Stromal cell of bone marrow (primary cell): ENCODE measurements at regions not wholly inside any gene's neighbourhood (a gene's known extent, or its start where the extent isn't known, plus 50 kb on each side); places are given as distances from the start of the nearest gene placed in this dataset.
A peak's percentile ranks its signal among the peaks of the same experiment; 100 is the strongest.
"Not testable (repeated sequence)": the region's sequence is repeated elsewhere in the genome, so short reads cannot be mapped to it uniquely, and the experiment has no call there.

Source experiments
- DNase-seq: peaks from one replicate; pipeline ENCODE4 v3.0.0-alpha.2; 2012; ENCODE audit warnings: low read depth

- no peak for DNase-seq
These were observed 124.7 kb upstream of the VLDLR start for GRCh38 chr9:2496934-2497333.

GRCh38 chr9:2497666-2498400 lies 123.8 kb upstream of the VLDLR start:
- no peak for DNase-seq

GRCh38 chr9:2502210-2502609 lies 119.4 kb upstream of the VLDLR start:
- DNase-seq: no peak

DNA sequence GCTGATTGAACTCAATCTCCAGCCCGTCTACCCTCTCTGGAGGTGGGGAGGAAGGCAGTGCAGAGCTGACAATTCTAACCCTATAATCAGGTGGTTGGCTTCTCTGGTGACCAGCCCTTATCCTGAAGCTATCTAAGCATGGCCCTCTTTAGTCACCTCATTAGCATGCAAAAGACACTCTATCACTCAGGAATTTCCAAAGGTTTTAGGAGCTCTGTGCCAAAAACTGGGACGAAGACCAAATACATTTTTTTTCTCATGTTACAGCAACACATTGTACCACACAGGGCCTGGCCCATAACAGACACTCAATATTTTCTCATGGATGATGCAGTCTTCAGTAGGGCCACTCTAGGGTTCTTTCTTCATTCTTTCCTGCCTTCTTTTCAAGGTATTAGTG lies 118.8 kb upstream of the VLDLR start:
- no peak for DNase-seq

GRCh38 chr9:2506321-2506720 lies 115.3 kb upstream of the VLDLR start:
- no peak for DNase-seq

DNA sequence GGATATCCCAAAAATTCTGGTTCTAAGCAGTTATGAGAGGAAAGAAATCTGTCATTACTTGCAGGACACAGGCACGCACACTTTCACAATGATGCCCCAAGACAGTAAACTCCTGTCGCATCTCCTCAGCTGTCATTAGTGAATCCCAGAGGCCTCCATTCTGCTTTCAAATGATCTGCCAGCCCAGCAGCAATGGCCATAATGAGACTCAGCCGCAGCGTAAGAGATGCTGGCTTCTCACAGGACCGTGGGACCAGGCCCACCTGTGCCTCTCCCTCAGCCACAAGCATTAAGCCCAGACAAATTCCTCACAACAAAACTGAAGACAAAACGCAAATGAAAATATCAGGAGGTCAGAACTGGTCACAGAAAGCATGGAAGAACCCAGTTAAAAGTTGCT lies 98.0 kb upstream of the VLDLR start:
- DNase-seq: no peak

DNA sequence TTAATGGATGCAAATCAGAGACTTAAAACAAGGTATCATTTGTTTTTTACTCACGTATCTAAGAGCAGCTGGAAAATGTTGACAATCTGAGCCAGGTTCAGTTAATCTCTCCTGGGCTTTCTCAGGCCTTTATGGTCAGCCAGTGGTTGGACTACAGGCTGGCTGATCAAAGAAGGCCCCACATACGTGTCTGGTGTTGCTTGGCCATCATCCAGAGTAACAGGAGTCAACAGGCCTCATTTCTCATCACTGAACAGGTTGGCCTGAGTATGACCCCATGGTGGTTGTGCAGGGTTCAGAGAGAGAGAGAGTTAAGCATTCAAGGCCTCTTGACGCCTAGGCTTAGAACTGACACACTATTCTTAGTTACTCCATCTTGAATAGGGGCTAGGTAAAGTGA lies 97.0 kb upstream of the VLDLR start:
- no peak for DNase-seq

GRCh38 chr9:2525147-2525546 lies 96.4 kb upstream of the VLDLR start:
- no peak for DNase-seq

- peak; percentile 17 for DNase-seq
These were observed 95.3 kb upstream of the VLDLR start for GRCh38 chr9:2526071-2526828.

DNA sequence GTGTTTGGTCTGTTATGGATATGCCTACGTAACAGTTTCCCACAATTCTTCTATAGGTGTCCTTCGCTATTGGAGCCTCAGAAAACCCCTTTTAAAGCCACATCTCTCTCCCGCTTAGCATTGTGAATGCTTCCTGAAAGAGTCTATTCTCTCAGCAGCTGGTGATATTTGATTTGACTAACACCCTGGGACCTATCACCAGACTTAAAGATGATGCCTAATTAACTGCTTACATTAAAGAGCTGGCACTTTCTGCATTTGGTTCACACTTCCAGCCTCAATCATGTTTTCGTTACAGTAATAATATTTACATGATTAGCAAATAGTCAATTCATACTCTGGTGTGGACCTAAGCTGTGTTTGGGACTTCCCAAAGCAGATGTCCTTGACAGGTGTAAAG lies 90.1 kb upstream of the VLDLR start:
- no peak for DNase-seq

DNA sequence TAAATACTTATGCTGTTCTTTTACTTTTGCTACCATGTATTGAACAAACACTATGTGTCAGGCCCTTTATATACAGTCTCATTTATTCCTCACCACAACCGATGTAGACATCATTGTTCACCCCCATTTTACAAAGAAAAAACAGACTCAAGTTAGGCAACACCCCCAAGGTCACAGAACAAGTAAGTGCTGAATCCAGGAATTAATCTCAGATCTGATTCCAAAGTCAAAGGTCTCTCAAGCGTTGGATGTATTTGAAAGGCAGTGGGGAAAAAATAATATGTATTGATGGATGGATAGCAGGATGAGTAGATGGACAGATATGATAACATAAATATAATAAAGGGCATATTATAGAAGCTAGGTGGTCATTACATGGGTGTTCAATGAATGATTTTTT lies 85.1 kb upstream of the VLDLR start:
- DNase-seq: no peak

- DNase-seq: no peak
These were observed 75.6 kb upstream of the VLDLR start for GRCh38 chr9:2545881-2546490.

DNA sequence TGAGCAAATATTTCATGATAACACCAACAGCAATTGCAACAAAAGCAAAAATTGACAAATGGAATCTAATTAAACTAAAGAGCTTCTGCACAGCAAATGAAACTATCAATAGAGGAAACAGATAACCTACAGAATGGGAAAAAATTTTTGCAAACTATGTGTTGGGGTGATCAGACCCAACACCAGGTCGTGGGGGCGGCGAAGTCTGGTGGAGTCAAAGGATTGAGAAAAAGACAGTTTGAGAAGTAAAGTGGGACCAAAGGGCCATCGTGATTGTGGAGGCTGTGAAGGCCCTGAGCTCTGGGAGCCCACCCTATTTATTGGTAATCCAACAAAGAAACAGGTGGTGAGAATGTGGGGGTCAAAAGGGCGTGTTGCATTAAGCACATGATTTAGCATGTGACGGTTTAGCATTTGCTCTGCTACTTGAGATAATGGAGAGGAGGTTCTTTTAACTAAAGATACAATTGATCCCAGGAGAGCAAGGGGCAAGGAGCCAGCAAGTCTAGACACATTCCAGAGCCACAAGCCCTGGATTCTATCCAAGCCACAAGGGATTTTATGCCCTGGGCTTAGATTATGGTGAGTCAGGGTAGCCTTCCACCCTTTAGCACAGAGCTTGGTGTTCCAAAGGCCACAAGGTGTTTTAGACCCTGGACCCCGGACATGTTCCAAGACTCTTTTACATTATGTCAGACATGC lies 65.5 kb upstream of the VLDLR start:
- DNase-seq: not testable (repeated sequence)

GRCh38 chr9:2557693-2558092 lies 63.9 kb upstream of the VLDLR start:
- no peak for DNase-seq

DNA sequence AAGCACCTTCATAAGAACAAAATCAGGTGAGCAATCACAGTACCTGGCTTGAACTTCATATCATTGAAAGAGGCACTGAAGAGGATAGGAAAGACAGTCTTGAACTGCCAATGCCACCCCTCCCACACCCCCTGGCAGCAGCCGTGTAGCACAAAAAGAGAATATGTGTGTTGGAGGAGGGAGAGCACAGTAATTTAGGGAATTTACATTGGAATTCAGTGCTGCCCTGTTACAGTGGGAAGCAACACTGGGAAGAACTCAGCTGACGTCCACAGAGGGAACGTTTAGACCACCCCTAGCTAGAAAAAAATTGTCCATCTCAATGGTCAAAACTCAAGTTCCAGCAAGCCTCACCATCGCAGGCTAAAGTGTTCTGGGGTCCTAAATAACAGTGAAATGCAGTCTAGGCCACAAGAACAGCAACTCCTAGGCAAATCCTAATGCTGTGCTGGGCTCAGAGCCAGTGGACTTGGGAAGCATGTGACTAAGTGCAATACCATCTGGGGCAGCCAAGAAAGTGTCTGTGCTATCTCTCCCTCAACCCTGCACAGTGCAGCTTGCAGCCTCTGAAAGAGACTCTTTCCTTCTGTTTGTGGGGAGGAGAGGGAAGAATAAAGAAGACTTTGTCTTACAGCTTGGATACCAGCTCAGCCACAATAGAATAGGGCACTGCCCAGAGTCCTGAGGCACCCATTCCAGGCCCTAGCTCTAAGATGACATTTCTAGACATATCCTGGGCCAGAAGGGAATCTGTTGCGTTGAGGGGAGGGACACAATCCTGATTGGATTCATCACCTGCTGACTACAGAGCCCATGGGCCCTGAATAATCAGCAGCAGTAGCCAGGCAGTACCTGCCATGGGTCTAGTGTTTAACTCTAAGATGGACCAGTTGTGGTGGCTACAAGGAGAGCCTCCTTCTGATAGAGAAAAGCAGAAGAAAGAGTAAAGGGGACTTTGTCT lies 62.1 kb upstream of the VLDLR start:
- DNase-seq: peak; percentile 88

DNA sequence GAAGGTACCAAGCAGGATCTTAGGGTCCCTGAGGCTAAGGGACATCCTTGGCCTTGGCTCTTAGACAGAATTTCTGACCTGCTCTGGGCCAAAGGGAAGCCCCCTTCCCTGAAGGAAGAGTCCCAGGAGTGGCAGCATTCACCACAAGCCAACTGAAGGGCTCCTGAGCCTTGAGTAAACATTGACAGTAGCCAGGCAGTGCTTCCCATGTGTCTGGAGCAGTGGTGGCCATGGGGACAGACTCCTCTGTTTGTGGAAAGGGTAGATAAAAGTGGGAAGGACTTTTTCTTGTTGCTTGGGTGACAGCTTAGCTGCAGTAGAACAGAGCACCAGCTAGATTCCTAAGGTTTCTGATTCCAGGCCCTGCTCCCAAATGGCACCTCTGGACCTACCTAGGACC lies 61.4 kb upstream of the VLDLR start:
- no peak for DNase-seq

GRCh38 chr9:2565676-2566340 lies 55.8 kb upstream of the VLDLR start:
- DNase-seq: no peak

DNA sequence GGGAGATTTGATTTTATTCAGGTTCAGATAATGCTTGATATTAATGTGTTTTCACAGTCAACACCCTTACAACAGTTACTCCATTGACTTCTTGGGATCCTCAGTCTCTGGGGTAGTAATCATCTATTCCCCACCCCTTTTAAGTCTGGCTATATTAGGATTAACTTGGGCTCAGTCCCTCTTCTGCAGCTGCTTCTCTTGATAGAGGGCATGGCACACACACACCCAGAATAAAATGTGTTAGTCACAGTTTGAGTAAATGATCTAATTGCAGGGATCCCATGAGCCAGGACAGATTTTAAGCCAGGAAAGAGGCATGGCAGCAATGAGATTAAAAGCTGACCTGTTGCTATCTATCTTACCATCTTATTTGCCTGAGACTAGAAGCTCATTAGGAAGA lies 53.7 kb upstream of the VLDLR start:
- no peak for DNase-seq

- DNase-seq: no peak
These were observed 52.9 kb upstream of the VLDLR start for GRCh38 chr9:2568689-2569088.

- peak; percentile 36 for DNase-seq
These were observed 50.7 kb upstream of the VLDLR start for GRCh38 chr9:2570615-2571479.
